ENCODE measurements at regions not wholly inside any gene's neighbourhood (a gene's known extent, or its start where the extent isn't known, plus 50 kb on each side); places are given as distances from the start of the nearest gene placed in this dataset.
A peak's percentile ranks its signal among the peaks of the same experiment; 100 is the strongest.

- Histone ChIP-seq H3K27ac (ENCODE audit: low read depth, low read length) (no peak overlapping the region), H3K36me3 (ENCODE audit: control insufficient read depth in 1 of 2, insufficient read depth in 2 of 2, low read length in 2 of 2) (no peaks in the 10 kb centered on the region), H3K14ac (ENCODE audit: low read length) (no peak overlapping the region), H3K27me3 (ENCODE audit: insufficient read depth, low read length) (no peaks in the 10 kb centered on the region), H3K4me1 (ENCODE audit: control insufficient read depth in 1 of 2, insufficient read depth in 2 of 2, low read length in 2 of 2) (peaks cover 7 to 11% of the 10 kb centered on the region in 2 experiments), H2AFZ (ENCODE audit: insufficient read depth, low read length, poor library complexity) (no peak overlapping the region), H3K4ac (ENCODE audit: low read depth, low read length) (no peak overlapping the region), H2BK12ac (ENCODE audit: low read length) (no peak overlapping the region), H4K91ac (ENCODE audit: low read depth, low read length) (no peak overlapping the region), H3K79me1 (ENCODE audit: low read length) (no peaks in the 10 kb centered on the region), H2BK5ac (ENCODE audit: low read depth, low read length, poor library complexity) (no peak overlapping the region), H2BK120ac (ENCODE audit: insufficient read depth, low read length, poor library complexity) (no peak overlapping the region), H3K9ac (ENCODE audit: low read length) (no peak overlapping the region), H3K23ac (ENCODE audit: low read length) (no peak overlapping the region), H3K79me2 (ENCODE audit: control insufficient read depth, insufficient read depth, low read length, poor library complexity) (no peaks in the 10 kb centered on the region), H2AK5ac (ENCODE audit: low read length) (no peak overlapping the region), H4K8ac (ENCODE audit: low read depth, low read length) (no peak overlapping the region), H4K12ac (ENCODE audit: low read depth, low read length) (no peak overlapping the region), H3K4me3 (ENCODE audit: low read depth, low read length) (no peak overlapping the region), H3K9me3 (ENCODE audit: insufficient read depth, low read depth, low read length) (peaks cover 3% of the 10 kb centered on the region), H3K18ac (ENCODE audit: low read length) (no peak overlapping the region), H3K4me2 (ENCODE audit: low read length) (no peak overlapping the region)
- DNase-seq, result no peak
- no CpG with 5 or more reads among the region's 2 CpGs for WGBS (ENCODE audit: extremely low coverage, insufficient coverage, insufficient read length)
Observed at GRCh38 chr3:40620151-40620550, 95.4 kb downstream of the ZNF621 start.

GRCh38 chr3:40621252-40621651, 96.5 kb downstream of the ZNF621 start:
- Histone ChIP-seq H2BK12ac (ENCODE audit: low read length) (no peak overlapping the region), H2BK120ac (ENCODE audit: insufficient read depth, low read length, poor library complexity) (no peak overlapping the region), H3K9me3 (ENCODE audit: insufficient read depth, low read depth, low read length) (peaks cover 3% of the 10 kb centered on the region), H3K27me3 (ENCODE audit: insufficient read depth, low read length) (no peaks in the 10 kb centered on the region), H3K23ac (ENCODE audit: low read length) (no peak overlapping the region), H4K91ac (ENCODE audit: low read depth, low read length) (no peak overlapping the region), H3K79me1 (ENCODE audit: low read length) (no peaks in the 10 kb centered on the region), H3K18ac (ENCODE audit: low read length) (no peak overlapping the region), H3K27ac (ENCODE audit: low read depth, low read length) (no peak overlapping the region), H3K4me3 (ENCODE audit: low read depth, low read length) (no peak overlapping the region), H2BK5ac (ENCODE audit: low read depth, low read length, poor library complexity) (no peak overlapping the region), H4K8ac (ENCODE audit: low read depth, low read length) (no peak overlapping the region), H4K12ac (ENCODE audit: low read depth, low read length) (no peak overlapping the region), H3K36me3 (ENCODE audit: control insufficient read depth in 1 of 2, insufficient read depth in 2 of 2, low read length in 2 of 2) (no peaks in the 10 kb centered on the region), H3K4me2 (ENCODE audit: low read length) (no peak overlapping the region), H2AK5ac (ENCODE audit: low read length) (no peak overlapping the region), H3K14ac (ENCODE audit: low read length) (no peak overlapping the region), H3K4me1 (ENCODE audit: control insufficient read depth in 1 of 2, insufficient read depth in 2 of 2, low read length in 2 of 2) (peaks cover 2% of the 10 kb centered on the region in 2 experiments), H2AFZ (ENCODE audit: insufficient read depth, low read length, poor library complexity) (no peak overlapping the region), H3K4ac (ENCODE audit: low read depth, low read length) (no peak overlapping the region), H3K79me2 (ENCODE audit: control insufficient read depth, insufficient read depth, low read length, poor library complexity) (no peaks in the 10 kb centered on the region), H3K9ac (ENCODE audit: low read length) (no peak overlapping the region)
- DNase-seq, result no peak
- WGBS (ENCODE audit: extremely low coverage, insufficient coverage, insufficient read length), result no CpG with 5 or more reads among the region's 4 CpGs

- no peak overlapping the region for H4K12ac ChIP-seq (ENCODE audit: low read depth, low read length)
- H3K79me2 ChIP-seq (ENCODE audit: control insufficient read depth, insufficient read depth, low read length, poor library complexity), result no peaks in the 10 kb centered on the region
- no peaks in the 10 kb centered on the region for H3K36me3 ChIP-seq (ENCODE audit: control insufficient read depth in 1 of 2, insufficient read depth in 2 of 2, low read length in 2 of 2)
- peaks cover 2% of the 10 kb centered on the region in 2 experiments for H3K4me1 ChIP-seq (ENCODE audit: control insufficient read depth in 1 of 2, insufficient read depth in 2 of 2, low read length in 2 of 2)
- no peak overlapping the region for H2BK12ac ChIP-seq (ENCODE audit: low read length)
- no peak overlapping the region for H4K91ac ChIP-seq (ENCODE audit: low read depth, low read length)
- no peak overlapping the region for H2BK120ac ChIP-seq (ENCODE audit: insufficient read depth, low read length, poor library complexity)
- no CpG with 5 or more reads among the region's 1 CpG for WGBS (ENCODE audit: extremely low coverage, insufficient coverage, insufficient read length)
- no peak overlapping the region for H3K18ac ChIP-seq (ENCODE audit: low read length)
- peaks cover 3% of the 10 kb centered on the region for H3K9me3 ChIP-seq (ENCODE audit: insufficient read depth, low read depth, low read length)
- no peak overlapping the region for H3K27ac ChIP-seq (ENCODE audit: low read depth, low read length)
- no peak overlapping the region for H4K8ac ChIP-seq (ENCODE audit: low read depth, low read length)
- H3K4ac ChIP-seq (ENCODE audit: low read depth, low read length), result no peak overlapping the region
- peak in 1 of 2 donors; percentile 6 for DNase-seq
- H3K27me3 ChIP-seq (ENCODE audit: insufficient read depth, low read length), result no peaks in the 10 kb centered on the region
- no peak overlapping the region for H3K14ac ChIP-seq (ENCODE audit: low read length)
- no peak overlapping the region for H3K4me2 ChIP-seq (ENCODE audit: low read length)
- H2BK5ac ChIP-seq (ENCODE audit: low read depth, low read length, poor library complexity), result no peak overlapping the region
- no peak overlapping the region for H3K9ac ChIP-seq (ENCODE audit: low read length)
- no peak overlapping the region for H3K23ac ChIP-seq (ENCODE audit: low read length)
- no peaks in the 10 kb centered on the region for H3K79me1 ChIP-seq (ENCODE audit: low read length)
- H3K4me3 ChIP-seq (ENCODE audit: low read depth, low read length), result no peak overlapping the region
- H2AFZ ChIP-seq (ENCODE audit: insufficient read depth, low read length, poor library complexity), result no peak overlapping the region
- H2AK5ac ChIP-seq (ENCODE audit: low read length), result no peak overlapping the region
Observed at GRCh38 chr3:40623567-40623966, 98.8 kb downstream of the ZNF621 start.

GRCh38 chr3:40624189-40624769, 99.5 kb downstream of the ZNF621 start:
- Histone ChIP-seq H2BK12ac (ENCODE audit: low read length) (no peak overlapping the region), H3K79me1 (ENCODE audit: low read length) (no peaks in the 10 kb centered on the region), H3K36me3 (ENCODE audit: control insufficient read depth in 1 of 2, insufficient read depth in 2 of 2, low read length in 2 of 2) (no peaks in the 10 kb centered on the region), H3K4me3 (ENCODE audit: low read depth, low read length) (no peak overlapping the region), H3K4me1 (ENCODE audit: control insufficient read depth in 1 of 2, insufficient read depth in 2 of 2, low read length in 2 of 2) (peaks cover 2% of the 10 kb centered on the region in 2 experiments), H3K27me3 (ENCODE audit: insufficient read depth, low read length) (no peaks in the 10 kb centered on the region), H3K4ac (ENCODE audit: low read depth, low read length) (no peak overlapping the region), H3K27ac (ENCODE audit: low read depth, low read length) (no peak overlapping the region), H2AK5ac (ENCODE audit: low read length) (no peak overlapping the region), H3K79me2 (ENCODE audit: control insufficient read depth, insufficient read depth, low read length, poor library complexity) (no peaks in the 10 kb centered on the region), H2BK5ac (ENCODE audit: low read depth, low read length, poor library complexity) (no peak overlapping the region), H3K9me3 (ENCODE audit: insufficient read depth, low read depth, low read length) (peaks cover 5% of the 10 kb centered on the region), H4K91ac (ENCODE audit: low read depth, low read length) (no peak overlapping the region), H2AFZ (ENCODE audit: insufficient read depth, low read length, poor library complexity) (no peak overlapping the region), H3K23ac (ENCODE audit: low read length) (no peak overlapping the region), H3K4me2 (ENCODE audit: low read length) (no peak overlapping the region), H2BK120ac (ENCODE audit: insufficient read depth, low read length, poor library complexity) (no peak overlapping the region), H3K14ac (ENCODE audit: low read length) (no peak overlapping the region), H4K8ac (ENCODE audit: low read depth, low read length) (no peak overlapping the region), H3K9ac (ENCODE audit: low read length) (no peak overlapping the region), H3K18ac (ENCODE audit: low read length) (no peak overlapping the region), H4K12ac (ENCODE audit: low read depth, low read length) (no peak overlapping the region)
- DNase-seq, result peak in 1 of 2 donors; percentile 18
- no CpG with 5 or more reads among the region's 2 CpGs for WGBS (ENCODE audit: extremely low coverage, insufficient coverage, insufficient read length)

All from trophoblast cell (in vitro differentiated cells and primary cell).